Ishikawa (cell line): ENCODE measurements at regions not wholly inside any gene's neighbourhood (a gene's known extent, or its start where the extent isn't known, plus 50 kb on each side); places are given as distances from the start of the nearest gene placed in this dataset.

Source experiments
- CEBPB ChIP-seq: IDR thresholded peaks from 2 replicates; pipeline ENCODE4 v1.6.1; 2012
- CREB1 ChIP-seq: IDR thresholded peaks from 2 replicates; pipeline ENCODE4 v1.6.1; 2012; ENCODE audit warnings: low read depth
- EGR1 ChIP-seq: IDR thresholded peaks from 2 replicates; pipeline ENCODE4 v1.6.1; 2012
- EP300 ChIP-seq: IDR thresholded peaks from 2 replicates; pipeline ENCODE4 v1.6.1; 2012; ENCODE audit warnings: borderline replicate concordance
- FOXM1 ChIP-seq: IDR thresholded peaks from 2 replicates; pipeline ENCODE4 v1.6.1; 2012; ENCODE audit warnings: low read depth, borderline replicate concordance
- NFIC ChIP-seq: IDR thresholded peaks from 2 replicates; pipeline ENCODE4 v1.6.1; 2012
- RAD21 ChIP-seq: IDR thresholded peaks from 2 replicates; pipeline ENCODE4 v1.6.1; 2012; ENCODE audit warnings: low read depth
- REST ChIP-seq: IDR thresholded peaks from 2 replicates; pipeline ENCODE4 v1.6.1; 2012; ENCODE audit warnings: low read depth, mild to moderate bottlenecking
- TAF1 ChIP-seq: IDR thresholded peaks from 2 replicates; pipeline ENCODE4 v1.6.1; 2012; ENCODE audit warnings: low read depth, mild to moderate bottlenecking
- TCF12 ChIP-seq: IDR thresholded peaks from 2 replicates; pipeline ENCODE4 v1.6.1; 2012; ENCODE audit warnings: low read depth
- TEAD4 ChIP-seq: IDR thresholded peaks from 2 replicates; pipeline ENCODE4 v1.6.1; 2012
- USF1 ChIP-seq: IDR thresholded peaks from 2 replicates; pipeline ENCODE4 v1.6.1; 2012
- YY1 ChIP-seq: IDR thresholded peaks from 2 replicates; pipeline ENCODE4 v1.6.1; 2012; ENCODE audit warnings: low read depth
- ZBTB7A ChIP-seq: IDR thresholded peaks from 2 replicates; pipeline ENCODE4 v1.6.1; 2012; ENCODE audit warnings: low read depth
- TF ChIP-seq, protein P1 (sequence below): IDR thresholded peaks from 2 replicates; pipeline ENCODE4 v1.6.1; 2012

GRCh38 chr7:121633186-121633585 lies 237.1 kb upstream of the FAM3C start:
- no peak for TF ChIP-seq EP300
- TF ChIP-seq FOXM1, result no peak
- no peak for TF ChIP-seq REST
- TF ChIP-seq YY1, result no peak
- TF ChIP-seq TCF12, result no peak
- no peak for TF ChIP-seq USF1
- TF ChIP-seq, protein P1, sequence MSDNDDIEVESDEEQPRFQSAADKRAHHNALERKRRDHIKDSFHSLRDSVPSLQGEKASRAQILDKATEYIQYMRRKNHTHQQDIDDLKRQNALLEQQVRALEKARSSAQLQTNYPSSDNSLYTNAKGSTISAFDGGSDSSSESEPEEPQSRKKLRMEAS, result no peak
- TF ChIP-seq NFIC, result no peak

DNA sequence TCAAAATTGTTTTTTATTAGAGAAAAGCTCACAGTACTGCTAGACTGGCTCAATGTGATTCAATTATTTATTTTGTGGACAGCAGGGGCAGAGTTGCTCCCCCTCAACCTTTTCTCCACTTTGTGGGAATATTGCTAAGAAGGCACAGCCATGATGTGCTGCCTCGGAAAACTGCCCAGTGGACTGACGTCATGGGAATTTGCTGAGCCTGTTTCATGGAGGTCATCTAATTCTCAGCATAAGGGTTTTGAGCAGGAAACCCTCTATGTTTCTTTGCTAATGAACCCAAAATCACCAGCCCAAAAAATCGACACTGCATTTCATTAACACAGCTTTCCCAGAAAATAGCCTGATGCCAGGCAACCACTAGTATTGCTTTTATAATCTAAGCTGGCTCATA lies 228.8 kb upstream of the FAM3C start:
- TF ChIP-seq YY1, result no peak
- TF ChIP-seq TCF12, result no peak
- no peak for TF ChIP-seq ZBTB7A
- no peak for TF ChIP-seq CREB1

GRCh38 chr7:121623130-121623872 lies 227.2 kb upstream of the FAM3C start:
- no peak for TF ChIP-seq FOXM1
- TF ChIP-seq TEAD4, result no peak
- TF ChIP-seq TCF12, result no peak
- TF ChIP-seq CEBPB, result no peak
- TF ChIP-seq TAF1, result no peak
- no peak for TF ChIP-seq USF1
- TF ChIP-seq CREB1, result no peak
- TF ChIP-seq REST, result no peak
- TF ChIP-seq YY1, result no peak
- TF ChIP-seq RAD21, result no peak

GRCh38 chr7:121621937-121622336 lies 225.8 kb upstream of the FAM3C start:
- no peak for TF ChIP-seq TEAD4
- TF ChIP-seq, protein P1, result no peak
- TF ChIP-seq NFIC, result no peak
- TF ChIP-seq USF1, result no peak
- TF ChIP-seq EP300, result no peak
- no peak for TF ChIP-seq EGR1
- TF ChIP-seq TCF12, result no peak
- TF ChIP-seq FOXM1, result no peak
- TF ChIP-seq YY1, result no peak
- no peak for TF ChIP-seq REST
- TF ChIP-seq CREB1, result no peak
